Neuronal stem cell (in vitro differentiated cells): ENCODE measurements at regions not wholly inside any gene's neighbourhood (a gene's known extent, or its start where the extent isn't known, plus 50 kb on each side); places are given as distances from the start of the nearest gene placed in this dataset.

ENCODE experiments used
- DNase-seq: peaks from one replicate; pipeline ENCODE4 v3.0.0-alpha.2; 2013; ENCODE audit warnings: low spot score
- H2AFZ ChIP-seq: one replicate; pipeline ENCODE4 v1.6.1; 2013; ENCODE audit warnings: mild to moderate bottlenecking, low read length, inconsistent platforms
- H2AK5ac ChIP-seq: 2 replicates; pipeline ENCODE4 v1.6.1; 2013; ENCODE audit warnings: low read depth, mild to moderate bottlenecking, inconsistent platforms, low read length, moderate library complexity, mixed read lengths
- H2BK120ac ChIP-seq: 2 replicates; pipeline ENCODE4 v1.6.1; 2013; ENCODE audit warnings: low read depth, mild to moderate bottlenecking, inconsistent platforms, low read length, moderate library complexity, mixed read lengths
- H2BK12ac ChIP-seq: one replicate; pipeline ENCODE4 v1.6.1; 2013; ENCODE audit warnings: low read length, inconsistent platforms
- H2BK15ac ChIP-seq: 2 replicates; pipeline ENCODE4 v1.6.1; 2013; ENCODE audit warnings: mild to moderate bottlenecking, low read length, inconsistent platforms, mixed read lengths
- H2BK5ac ChIP-seq: one replicate; pipeline ENCODE4 v1.6.1; 2013; ENCODE audit warnings: inconsistent platforms, mild to moderate bottlenecking, low read length, moderate library complexity
- H3K14ac ChIP-seq: one replicate; pipeline ENCODE4 v1.6.1; 2013; ENCODE audit warnings: low read length, inconsistent platforms
- H3K18ac ChIP-seq: 2 replicates; pipeline ENCODE4 v1.6.1; 2013; ENCODE audit warnings: low read length, inconsistent platforms
- H3K23ac ChIP-seq: 2 replicates; pipeline ENCODE4 v1.6.1; 2013; ENCODE audit warnings: low read depth, mild to moderate bottlenecking, mixed read lengths, low read length, inconsistent platforms; ENCODE audit not compliant: poor library complexity
- H3K27ac ChIP-seq: replicated peaks from 3 replicates; pipeline ENCODE4 v1.5.1; 2013; ENCODE audit warnings: low read length, inconsistent platforms
- H3K27me3 ChIP-seq, 3 experiments: 2 replicates each; pipeline ENCODE4 v1.6.1; 2013; ENCODE audit warnings: low read length in 3 of 3, mild to moderate bottlenecking in 2 of 3, inconsistent platforms in 1 of 3, low read depth in 1 of 3, mixed read lengths in 1 of 3, moderate library complexity in 1 of 3; ENCODE audit not compliant: control insufficient read depth in 3 of 3, insufficient read depth in 3 of 3
- H3K36me3 ChIP-seq, 2 donors: replicated peaks in 1 of 2; 2 replicates each; pipeline ENCODE4 v1.6.1; 2013; ENCODE audit warnings: low read length in 2 of 2; ENCODE audit not compliant: control insufficient read depth in 2 of 2, insufficient read depth in 2 of 2
- H3K4ac ChIP-seq: 2 replicates; pipeline ENCODE4 v1.6.1; 2013; ENCODE audit warnings: inconsistent platforms, mild to moderate bottlenecking, low read length, moderate library complexity
- H3K4me1 ChIP-seq, 2 donors: 1 replicate in 1 of 2; 2 replicates in 1 of 2; pipeline ENCODE4 v1.6.1; 2013; ENCODE audit warnings: low read length in 2 of 2, low read depth in 1 of 2; ENCODE audit not compliant: control insufficient read depth in 2 of 2, insufficient read depth in 1 of 2
- H3K4me2 ChIP-seq: one replicate; pipeline ENCODE4 v1.6.1; 2013; ENCODE audit warnings: mild to moderate bottlenecking, low read length, inconsistent platforms; ENCODE audit not compliant: insufficient read depth, poor library complexity, severe bottlenecking
- H3K4me3 ChIP-seq, 2 donors: 2 replicates each; pipeline ENCODE4 v1.5.1; 2013; ENCODE audit warnings: low read length in 2 of 2, mild to moderate bottlenecking in 2 of 2, inconsistent platforms in 1 of 2, moderate library complexity in 1 of 2
- H3K79me1 ChIP-seq: one replicate; pipeline ENCODE4 v1.6.1; 2013; ENCODE audit warnings: low read depth, mild to moderate bottlenecking, inconsistent platforms, low read length, moderate library complexity
- H3K9ac ChIP-seq: one replicate; pipeline ENCODE4 v1.6.1; 2013; ENCODE audit warnings: mild to moderate bottlenecking, low read depth, low read length, inconsistent platforms; ENCODE audit not compliant: poor library complexity
- H3K9me3 ChIP-seq, 2 donors: replicated peaks in 1 of 2; 2 replicates each; pipeline versions ENCODE3 to v1.6.1; 2013; ENCODE audit warnings: low read length in 2 of 2, mild to moderate bottlenecking in 2 of 2, inconsistent platforms in 1 of 2, low read depth in 1 of 2, mixed read lengths in 1 of 2, moderate library complexity in 1 of 2; ENCODE audit not compliant: control insufficient read depth in 2 of 2, insufficient read depth in 1 of 2
- H4K8ac ChIP-seq: one replicate; pipeline ENCODE4 v1.6.1; 2013; ENCODE audit warnings: low read depth, mild to moderate bottlenecking, inconsistent platforms, low read length, moderate library complexity
- H4K91ac ChIP-seq: one replicate; pipeline ENCODE4 v1.6.1; 2013; ENCODE audit warnings: low read length, low read depth, mild to moderate bottlenecking, inconsistent platforms; ENCODE audit not compliant: poor library complexity
- WGBS, 2 donors: extraction: QIAGEN DNeasy Blood & Tissue Kit; methylation state at CpG; one replicate each; pipeline ENCODE4 v1.1.7; 2013; ENCODE audit warnings: missing lambda C conversion rate in 2 of 2, mixed read lengths in 1 of 2; ENCODE audit not compliant: insufficient read length in 2 of 2, insufficient replicate concordance in 1 of 2; ENCODE audit errors: extremely low coverage in 2 of 2; 5-methylcytosine and 5-hydroxymethylcytosine counted together

- H3K36me3 ChIP-seq: no peaks in the 10 kb centered on the region
- WGBS, 2 donors: no CpG with 5 or more reads among the region's 1 CpG
- no peak overlapping the region for H3K4me3 ChIP-seq
- H3K4me1 ChIP-seq: peaks cover 0 to 10% of the 10 kb centered on the region in 2 donors
- no peak overlapping the region for H4K91ac ChIP-seq
- no peak overlapping the region for H2BK15ac ChIP-seq
- no peak overlapping the region for H3K18ac ChIP-seq
- H2BK120ac ChIP-seq: no peak overlapping the region
- H3K9ac ChIP-seq: no peak overlapping the region
- H3K27me3 ChIP-seq: no peaks in the 10 kb centered on the region
- DNase-seq: no peak
- H3K23ac ChIP-seq: no peak overlapping the region
- no peak overlapping the region for H3K4ac ChIP-seq
- H2AK5ac ChIP-seq: no peak overlapping the region
- no peak overlapping the region for H3K4me2 ChIP-seq
- H3K9me3 ChIP-seq: no peaks in the 10 kb centered on the region
- no peak overlapping the region for H2BK5ac ChIP-seq
- H2BK12ac ChIP-seq: no peak overlapping the region
- H3K27ac ChIP-seq: no peak overlapping the region
- no peak overlapping the region for H2AFZ ChIP-seq
- no peak overlapping the region for H3K14ac ChIP-seq
- no peak overlapping the region for H4K8ac ChIP-seq
- no peaks in the 10 kb centered on the region for H3K79me1 ChIP-seq
These were observed 414.0 kb downstream of the CCDC91 start for GRCh38 chr12:28604240-28604639.

- H2AK5ac ChIP-seq: no peak overlapping the region
- no peak overlapping the region for H3K23ac ChIP-seq
- no peak overlapping the region for H2BK120ac ChIP-seq
- no peaks in the 10 kb centered on the region for H3K27me3 ChIP-seq
- H3K18ac ChIP-seq: no peak overlapping the region
- no peak overlapping the region for H4K8ac ChIP-seq
- H3K4ac ChIP-seq: no peak overlapping the region
- no peak overlapping the region for H3K4me2 ChIP-seq
- H2BK5ac ChIP-seq: no peak overlapping the region
- H4K91ac ChIP-seq: no peak overlapping the region
- H3K36me3 ChIP-seq: no peaks in the 10 kb centered on the region
- H2BK15ac ChIP-seq: no peak overlapping the region
- no peak overlapping the region for H3K9ac ChIP-seq
- no peak overlapping the region for H3K27ac ChIP-seq
- H2AFZ ChIP-seq: no peak overlapping the region
- H2BK12ac ChIP-seq: no peak overlapping the region
- H3K4me1 ChIP-seq: peaks cover 0 to 4% of the 10 kb centered on the region in 2 donors
- H3K79me1 ChIP-seq: no peaks in the 10 kb centered on the region
- H3K14ac ChIP-seq: no peak overlapping the region
- no CpG with 5 or more reads among the region's 1 CpG for WGBS, 2 donors
- no peaks in the 10 kb centered on the region for H3K9me3 ChIP-seq
- no peak overlapping the region for H3K4me3 ChIP-seq
- no peak for DNase-seq
These were observed 416.8 kb downstream of the CCDC91 start for GRCh38 chr12:28606967-28607557.

GRCh38 chr12:28610401-28611114 lies 420.3 kb downstream of the CCDC91 start:
- H3K9me3 ChIP-seq: no peaks in the 10 kb centered on the region
- no peaks in the 10 kb centered on the region for H3K4me1 ChIP-seq
- H3K36me3 ChIP-seq: no peaks in the 10 kb centered on the region
- no peak overlapping the region for H2AK5ac ChIP-seq
- H3K79me1 ChIP-seq: no peaks in the 10 kb centered on the region
- no peak overlapping the region for H3K9ac ChIP-seq
- no peak overlapping the region for H4K8ac ChIP-seq
- no peak for DNase-seq
- no peak overlapping the region for H2BK120ac ChIP-seq
- H3K18ac ChIP-seq: no peak overlapping the region
- H3K4me2 ChIP-seq: no peak overlapping the region
- no peak overlapping the region for H3K4ac ChIP-seq
- WGBS, 2 donors: no CpG with 5 or more reads among the region's 3 CpGs
- no peak overlapping the region for H2BK15ac ChIP-seq
- no peak overlapping the region for H3K27ac ChIP-seq
- H2BK12ac ChIP-seq: no peak overlapping the region
- no peaks in the 10 kb centered on the region for H3K27me3 ChIP-seq
- H4K91ac ChIP-seq: no peak overlapping the region
- no peak overlapping the region for H3K14ac ChIP-seq
- no peak overlapping the region for H3K23ac ChIP-seq
- no peak overlapping the region for H2AFZ ChIP-seq
- H2BK5ac ChIP-seq: no peak overlapping the region
- no peak overlapping the region for H3K4me3 ChIP-seq

GRCh38 chr12:28611115-28611435 lies 420.8 kb downstream of the CCDC91 start:
- Histone ChIP-seq H3K4ac (no peak overlapping the region), H3K4me1 (no peaks in the 10 kb centered on the region), H3K9me3 (no peaks in the 10 kb centered on the region), H3K27ac (no peak overlapping the region), H2BK5ac (no peak overlapping the region), H3K14ac (no peak overlapping the region), H3K36me3 (no peaks in the 10 kb centered on the region), H3K4me3 (no peak overlapping the region), H4K91ac (no peak overlapping the region), H2BK12ac (no peak overlapping the region), H3K9ac (no peak overlapping the region), H3K4me2 (no peak overlapping the region), H2AFZ (no peak overlapping the region), H2AK5ac (no peak overlapping the region), H3K79me1 (no peaks in the 10 kb centered on the region), H4K8ac (no peak overlapping the region), H2BK15ac (no peak overlapping the region), H3K18ac (no peak overlapping the region), H2BK120ac (no peak overlapping the region), H3K23ac (no peak overlapping the region), H3K27me3 (no peaks in the 10 kb centered on the region)
- DNase-seq: no peak
